PC-9 (cell line): ENCODE measurements at regions not wholly inside any gene's neighbourhood (a gene's known extent, or its start where the extent isn't known, plus 50 kb on each side); places are given as distances from the start of the nearest gene placed in this dataset.

Experiments used
- BruUV-seq: library from RNA; stranded (reverse); fragments of 400-500 nt; replicated peaks from 2 replicates; lab custom pipeline; 2021; lab: Mats Ljungman, UMichigan
- CTCF ChIA-PET: fragments of 300-600 bp; sonication (Branson Sonifier 250); formaldehyde crosslinking; loops from one replicate; lab custom pipeline; 2022; ENCODE audit warnings: antibody characterized with exemption; lab: Charles Lee
- POLR2A ChIA-PET: fragments of 300-600 bp; sonication (Branson Sonifier 250); formaldehyde crosslinking; loops from one replicate; lab custom pipeline; 2022; ENCODE audit warnings: antibody characterized with exemption; ENCODE audit not compliant: unreplicated experiment; lab: Charles Lee
- DNase-seq, 2 experiments: peaks; one replicate each; pipeline versions ENCODE4 v3.0.0 to v3.0.0-alpha.2; 2015 to 2022; ENCODE audit warnings: mixed read lengths in 1 of 2
- H2AFZ ChIP-seq: fragments of 200-600 bp; sonication (generic); 2 replicates; pipeline ENCODE4 v1.8.1; 2017; ENCODE audit warnings: antibody characterized with exemption
- H3F3A ChIP-seq: fragments of 200-600 bp; sonication (generic); 2 replicates; pipeline ENCODE4 v1.8.1; 2017; ENCODE audit warnings: antibody characterized with exemption, mild to moderate bottlenecking, low read depth; ENCODE audit not compliant: insufficient read depth
- H3K27ac ChIP-seq: fragments of 200-600 bp; sonication (generic); 2 replicates; pipeline ENCODE4 v1.6.1; 2016; ENCODE audit warnings: mixed run types
- H3K27me3 ChIP-seq: fragments of 200-600 bp; sonication (generic); 2 replicates; pipeline ENCODE4 v1.6.1; 2016; ENCODE audit warnings: low read depth, mixed run types; ENCODE audit not compliant: insufficient read depth
- H3K36me3 ChIP-seq: fragments of 200-600 bp; sonication (generic); 2 replicates; pipeline ENCODE4 v1.6.1; 2016; ENCODE audit warnings: low read depth, mixed run types
- H3K4me1 ChIP-seq: fragments of 200-600 bp; sonication (generic); replicated peaks from 2 replicates; pipeline ENCODE4 v1.6.1; 2016; ENCODE audit warnings: mixed run types; ENCODE audit not compliant: insufficient read depth
- H3K4me2 ChIP-seq: fragments of 200-600 bp; sonication (generic); 2 replicates; pipeline ENCODE4 v1.6.1; 2017; ENCODE audit warnings: mixed run types
- H3K4me3 ChIP-seq: fragments of 200-600 bp; sonication (generic); 2 replicates; pipeline ENCODE4 v1.6.1; 2016; ENCODE audit warnings: mixed run types
- H3K79me2 ChIP-seq: fragments of 200-600 bp; sonication (generic); 2 replicates; pipeline ENCODE4 v1.6.1; 2017; ENCODE audit warnings: low read depth, mixed run types
- H3K9me2 ChIP-seq: fragments of 200-600 bp; sonication (generic); 2 replicates; pipeline ENCODE4 v1.8.1; 2017; ENCODE audit warnings: mild to moderate bottlenecking; ENCODE audit not compliant: insufficient read depth
- H3K9me3 ChIP-seq: fragments of 200-600 bp; sonication (generic); 2 replicates; pipeline ENCODE4 v1.8.1; 2016; ENCODE audit warnings: low read depth; ENCODE audit not compliant: insufficient read depth
- H4K20me1 ChIP-seq: fragments of 200-600 bp; sonication (generic); 2 replicates; pipeline ENCODE4 v1.8.1; 2017; ENCODE audit not compliant: insufficient read depth
- EZH2 ChIP-seq: fragments of 200-600 bp; sonication (generic); IDR thresholded peaks from 2 replicates; pipeline ENCODE4 v1.8.0; 2017; ENCODE audit warnings: antibody characterized with exemption, low read depth
- intact Hi-C: fragments of 100-400 bp; cut with micrococcal nuclease; formaldehyde crosslinking; loops from one replicate; pipeline ENCODE4 v1.10.0; 2022; ENCODE audit not compliant: unreplicated experiment
- TF ChIP-seq, protein P1 (sequence below): fragments of 200-600 bp; sonication (generic); conservative IDR thresholded peaks from 2 replicates; pipeline ENCODE4 v1.6.1; 2017; ENCODE audit warnings: mixed run types, antibody characterized with exemption, mild to moderate bottlenecking, moderate library complexity

DNA sequence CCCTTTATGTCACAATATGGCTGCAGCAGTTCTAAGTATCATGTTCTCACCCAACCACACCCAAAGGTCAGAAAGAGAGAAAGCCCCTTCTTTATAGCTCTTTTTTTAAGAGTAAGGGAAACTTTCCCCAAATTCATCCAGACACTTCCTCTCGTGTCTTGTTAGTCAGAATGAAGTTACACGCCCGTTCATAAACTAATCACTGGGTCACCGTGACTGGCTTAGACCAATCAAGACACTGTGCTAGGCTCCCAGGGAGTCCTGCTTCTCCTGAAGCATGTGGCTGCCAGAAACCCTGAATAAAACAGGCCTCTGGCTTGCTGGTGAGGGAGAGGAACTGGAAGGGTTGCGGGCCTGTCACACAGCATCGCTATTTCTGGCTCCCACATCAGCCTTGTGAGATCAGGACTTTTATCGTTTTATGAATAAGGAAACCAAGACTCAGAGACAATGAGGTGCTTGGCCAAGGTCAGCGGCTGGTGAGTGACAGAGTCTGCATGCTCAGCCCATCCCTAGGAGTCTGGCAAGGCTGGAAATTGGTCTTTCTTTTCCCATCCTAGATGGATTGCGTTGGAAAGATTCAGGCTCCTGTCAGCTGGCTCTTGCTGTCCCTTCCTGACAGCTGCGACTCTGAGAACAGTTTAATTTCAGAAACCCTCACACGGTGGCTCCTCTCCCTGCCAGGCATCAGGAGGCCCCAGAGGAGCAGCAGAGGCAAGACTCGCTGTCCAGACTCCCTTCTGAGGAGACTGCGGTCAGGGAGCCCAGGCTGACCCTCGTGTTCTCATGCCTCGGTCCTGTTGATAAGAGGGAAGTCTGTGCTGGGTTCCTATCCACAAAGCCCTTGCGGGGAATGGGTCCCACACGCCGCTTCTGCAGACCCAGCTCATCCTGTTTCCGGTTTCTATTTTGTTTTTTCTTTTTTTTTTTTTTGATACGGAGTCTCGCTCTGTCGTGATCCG, 104.5 kb upstream of the TAF1B start:
- TF ChIP-seq EZH2, result no peak
- TF ChIP-seq, protein P1, sequence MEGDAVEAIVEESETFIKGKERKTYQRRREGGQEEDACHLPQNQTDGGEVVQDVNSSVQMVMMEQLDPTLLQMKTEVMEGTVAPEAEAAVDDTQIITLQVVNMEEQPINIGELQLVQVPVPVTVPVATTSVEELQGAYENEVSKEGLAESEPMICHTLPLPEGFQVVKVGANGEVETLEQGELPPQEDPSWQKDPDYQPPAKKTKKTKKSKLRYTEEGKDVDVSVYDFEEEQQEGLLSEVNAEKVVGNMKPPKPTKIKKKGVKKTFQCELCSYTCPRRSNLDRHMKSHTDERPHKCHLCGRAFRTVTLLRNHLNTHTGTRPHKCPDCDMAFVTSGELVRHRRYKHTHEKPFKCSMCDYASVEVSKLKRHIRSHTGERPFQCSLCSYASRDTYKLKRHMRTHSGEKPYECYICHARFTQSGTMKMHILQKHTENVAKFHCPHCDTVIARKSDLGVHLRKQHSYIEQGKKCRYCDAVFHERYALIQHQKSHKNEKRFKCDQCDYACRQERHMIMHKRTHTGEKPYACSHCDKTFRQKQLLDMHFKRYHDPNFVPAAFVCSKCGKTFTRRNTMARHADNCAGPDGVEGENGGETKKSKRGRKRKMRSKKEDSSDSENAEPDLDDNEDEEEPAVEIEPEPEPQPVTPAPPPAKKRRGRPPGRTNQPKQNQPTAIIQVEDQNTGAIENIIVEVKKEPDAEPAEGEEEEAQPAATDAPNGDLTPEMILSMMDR, result no peak
- peaks cover 8% of the 10 kb centered on the region; the same call in 1 of the 2 replicates for H3F3A ChIP-seq
- no peaks in the 10 kb centered on the region for H3K27me3 ChIP-seq
- 0 out of 2 replicates have a peak, but pooled peaks cover 3% of the 10 kb centered on the region for H3K9me3 ChIP-seq
- H3K9me2 ChIP-seq, result no peaks in the 10 kb centered on the region
- CTCF ChIA-PET, result interaction anchor here (1.5 kb wide), 1 partner anchor 36 kb away, joined by 3 read pairs; no protein-coding TSS in a partner anchor
- H3K4me3 ChIP-seq, result no peak overlapping the region
- BruUV-seq, result TSS peak; percentile 91
- H3K36me3 ChIP-seq, result no peaks in the 10 kb centered on the region
- intact Hi-C loops, result no loop called here
- H4K20me1 ChIP-seq, result no peaks in the 10 kb centered on the region
- no peak overlapping the region for H3K4me2 ChIP-seq
- H3K27ac ChIP-seq, result no peak overlapping the region
- POLR2A ChIA-PET, result interaction anchor here (0.7 kb wide), 1 partner anchor 108 kb away, joined by 6 read pairs; the partner anchor contains the start of gene YWHAQ
- no peak overlapping the region for H2AFZ ChIP-seq
- 0 out of 2 replicates have a peak, but pooled peaks cover 10% of the 10 kb centered on the region for H3K4me1 ChIP-seq
- no peak for DNase-seq
- no peaks in the 10 kb centered on the region for H3K79me2 ChIP-seq

DNA sequence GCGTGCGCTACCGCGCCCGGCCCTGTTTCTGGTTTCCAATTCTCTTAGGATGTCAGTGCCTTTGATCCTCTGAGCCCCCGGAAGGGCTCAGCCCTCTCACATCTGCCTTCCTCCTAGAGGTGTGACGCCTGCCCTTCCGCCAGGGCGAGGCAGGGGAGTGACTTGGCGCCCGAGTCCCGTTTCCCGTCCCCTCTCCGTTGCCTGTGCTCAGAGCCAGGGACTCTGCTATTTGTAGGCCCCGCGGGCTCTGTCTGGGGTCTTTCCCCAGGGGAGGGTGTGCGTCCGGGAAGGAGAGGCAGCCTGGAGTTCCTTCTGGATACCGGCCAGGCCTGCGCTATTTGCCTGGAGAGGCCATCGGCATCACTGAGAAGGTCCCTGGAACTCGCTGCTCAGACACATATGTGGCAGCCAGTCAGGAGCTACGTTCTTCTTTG, 103.7 kb upstream of the TAF1B start:
- Histone ChIP-seq H3K36me3 (no peaks in the 10 kb centered on the region), H3K79me2 (no peaks in the 10 kb centered on the region), H3F3A (peaks cover 8% of the 10 kb centered on the region; the same call in 1 of the 2 replicates), H3K27ac (no peak overlapping the region), H3K4me2 (no peak overlapping the region), H2AFZ (no peak overlapping the region), H3K4me3 (no peak overlapping the region), H4K20me1 (no peaks in the 10 kb centered on the region), H3K27me3 (no peaks in the 10 kb centered on the region), H3K4me1 (peaks cover 12% of the 10 kb centered on the region; the same call in 1 of the 2 replicates), H3K9me2 (no peaks in the 10 kb centered on the region), H3K9me3 (no peaks in the 10 kb centered on the region)
- intact Hi-C loops, result no loop called here
- ChIA-PET POLR2A (interaction anchor here (0.7 kb wide), 1 partner anchor 109 kb away, joined by 6 read pairs; the partner anchor contains the start of gene YWHAQ), CTCF (interaction anchor here (1.5 kb wide), 1 partner anchor 36 kb away, joined by 3 read pairs; no protein-coding TSS in a partner anchor)
- TF ChIP-seq, protein P1, result no peak
- peak in 1 of 2 experiments; percentile 39 for DNase-seq
- BruUV-seq, result no TSS peak

DNA sequence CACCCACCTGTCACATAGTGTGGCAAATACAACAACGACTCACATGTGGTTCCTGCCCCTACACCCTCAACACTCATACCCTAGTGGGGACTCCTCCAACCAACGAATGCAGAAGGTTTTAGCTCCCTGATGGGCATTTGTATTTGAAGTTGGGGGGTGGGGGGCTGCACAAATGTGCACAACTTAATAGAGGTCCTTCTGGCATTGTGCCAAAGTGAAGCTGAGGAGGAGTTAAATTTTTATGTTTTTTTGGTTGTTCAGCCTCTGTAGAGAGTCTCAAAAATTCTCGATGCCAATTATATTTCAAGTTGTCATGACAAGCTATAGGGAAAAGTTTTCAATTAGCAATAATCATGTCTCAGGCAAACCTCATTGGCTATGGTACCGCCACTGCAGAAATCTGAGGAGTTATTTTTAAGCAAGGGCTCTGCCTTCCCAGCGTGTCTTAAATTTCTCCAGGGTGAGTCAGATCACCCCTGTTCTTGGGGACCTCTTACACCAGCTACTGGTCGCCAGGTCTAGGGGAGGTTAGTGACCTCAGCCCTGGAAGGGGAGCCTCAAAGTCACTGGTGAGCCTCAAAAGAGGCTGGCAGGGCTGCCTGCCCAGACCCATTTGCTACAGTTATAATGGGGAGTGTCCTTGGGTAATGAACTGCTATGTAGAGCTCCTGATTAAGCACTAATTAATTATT, 102.7 kb upstream of the TAF1B start:
- no TSS peak for BruUV-seq
- ChIA-PET CTCF (interaction anchor here (0.5 to 1.5 kb wide), 2 partner anchors 37 to 525 kb away, joined by 3 to 4 read pairs; no protein-coding TSS in a partner anchor), POLR2A (interaction anchor here (0.6 kb wide), 1 partner anchor 110 kb away, joined by 3 read pairs; no protein-coding TSS in a partner anchor)
- Histone ChIP-seq H3K4me2 (no peak overlapping the region), H3K9me3 (no peaks in the 10 kb centered on the region), H3F3A (peaks cover 11% of the 10 kb centered on the region; the same call in 1 of the 2 replicates), H3K9me2 (no peaks in the 10 kb centered on the region), H3K79me2 (no peaks in the 10 kb centered on the region), H4K20me1 (no peaks in the 10 kb centered on the region), H3K4me3 (no peak overlapping the region), H3K27me3 (no peaks in the 10 kb centered on the region), H3K36me3 (no peaks in the 10 kb centered on the region), H3K27ac (no peak overlapping the region), H2AFZ (no peak overlapping the region), H3K4me1 (peaks cover 22% of the 10 kb centered on the region)
- DNase-seq, result peak; percentile 43 to 53
- TF ChIP-seq EZH2, result no peak
- TF ChIP-seq, protein P1, result no peak
- intact Hi-C loops, result no loop called here
